Chondrocyte (in vitro differentiated cells): ENCODE measurements at regions not wholly inside any gene's neighbourhood (a gene's known extent, or its start where the extent isn't known, plus 50 kb on each side); places are given as distances from the start of the nearest gene placed in this dataset.
"Not testable (repeated sequence)": the region's sequence is repeated elsewhere in the genome, so short reads cannot be mapped to it uniquely, and the experiment has no call there.

Source experiments
- DNase-seq: peaks from one replicate; pipeline ENCODE4 v3.0.0; 2021; ENCODE audit warnings: mixed read lengths, low spot score
- H3K27ac Mint-ChIP-seq: one replicate; pipeline ENCODE4 v1.8.0; 2021; ENCODE audit warnings: mild to moderate bottlenecking, moderate library complexity, mixed read lengths; ENCODE audit not compliant: unreplicated experiment
- H3K27me3 Mint-ChIP-seq: 2 replicates; pipeline ENCODE4 v1.8.0; 2021; ENCODE audit warnings: low read depth, mixed read lengths
- H3K36me3 Mint-ChIP-seq: 2 replicates; pipeline ENCODE4 v1.8.0; 2021; ENCODE audit warnings: low read depth, mixed read lengths
- H3K4me1 Mint-ChIP-seq: 2 replicates; pipeline ENCODE4 v1.8.0; 2021; ENCODE audit warnings: low read depth, mild to moderate bottlenecking, mixed read lengths
- H3K4me3 Mint-ChIP-seq: one replicate; pipeline ENCODE4 v1.8.0; 2021; ENCODE audit warnings: mild to moderate bottlenecking, moderate library complexity, mixed read lengths; ENCODE audit not compliant: unreplicated experiment
- H3K9me3 Mint-ChIP-seq: 2 replicates; pipeline ENCODE4 v1.8.0; 2021; ENCODE audit warnings: low read depth, mixed read lengths
- TF ChIP-seq, protein P1 (sequence below): fragments of 200-600 bp; sonication (generic); IDR thresholded peaks from 2 replicates; pipeline ENCODE4 v1.5.0; 2021; ENCODE audit warnings: antibody characterized with exemption, mild to moderate bottlenecking, moderate library complexity

DNA sequence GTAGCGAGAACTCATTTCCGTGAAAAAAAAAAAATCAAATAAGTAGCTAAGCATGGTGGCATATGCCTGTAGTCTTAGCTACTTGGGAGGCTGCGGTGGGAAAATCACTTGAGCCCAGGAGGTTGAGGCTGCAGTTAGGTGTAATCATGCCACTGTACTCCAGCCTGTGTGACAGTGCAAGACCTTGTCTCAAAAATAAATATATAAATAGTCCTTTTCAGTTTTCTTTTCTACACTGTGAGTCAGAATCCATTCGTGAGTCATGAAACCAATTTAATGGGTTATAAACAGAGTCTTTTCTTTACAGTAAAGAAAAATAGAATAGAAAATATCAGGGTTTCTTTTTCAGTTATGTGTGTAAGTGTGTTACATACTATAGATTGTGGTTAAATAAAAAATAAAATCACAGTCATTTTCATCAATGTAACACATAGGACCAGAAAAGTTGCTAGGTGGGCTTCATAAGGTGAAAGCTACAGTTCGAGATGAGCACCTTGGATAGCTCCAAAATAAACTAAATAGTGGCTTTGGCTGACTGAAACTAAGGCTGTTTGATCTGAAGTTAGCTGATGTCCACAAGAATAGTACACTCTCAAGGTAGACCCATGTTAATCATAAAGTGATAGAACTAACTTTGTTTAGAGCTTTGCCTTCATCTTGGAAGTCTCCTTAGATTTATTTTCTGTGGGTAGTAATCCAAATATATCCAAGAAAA is 781.1 kb downstream of the GATA3 start:
- H3K4me3 Mint-ChIP-seq, result no peak overlapping the region
- H3K27me3 Mint-ChIP-seq, result peaks cover 1% of the 10 kb centered on the region
- no peak overlapping the region for H3K27ac Mint-ChIP-seq
- no peaks in the 10 kb centered on the region for H3K36me3 Mint-ChIP-seq
- no peak for DNase-seq
- H3K9me3 Mint-ChIP-seq, result peaks cover 19% of the 10 kb centered on the region
- TF ChIP-seq, protein P1, sequence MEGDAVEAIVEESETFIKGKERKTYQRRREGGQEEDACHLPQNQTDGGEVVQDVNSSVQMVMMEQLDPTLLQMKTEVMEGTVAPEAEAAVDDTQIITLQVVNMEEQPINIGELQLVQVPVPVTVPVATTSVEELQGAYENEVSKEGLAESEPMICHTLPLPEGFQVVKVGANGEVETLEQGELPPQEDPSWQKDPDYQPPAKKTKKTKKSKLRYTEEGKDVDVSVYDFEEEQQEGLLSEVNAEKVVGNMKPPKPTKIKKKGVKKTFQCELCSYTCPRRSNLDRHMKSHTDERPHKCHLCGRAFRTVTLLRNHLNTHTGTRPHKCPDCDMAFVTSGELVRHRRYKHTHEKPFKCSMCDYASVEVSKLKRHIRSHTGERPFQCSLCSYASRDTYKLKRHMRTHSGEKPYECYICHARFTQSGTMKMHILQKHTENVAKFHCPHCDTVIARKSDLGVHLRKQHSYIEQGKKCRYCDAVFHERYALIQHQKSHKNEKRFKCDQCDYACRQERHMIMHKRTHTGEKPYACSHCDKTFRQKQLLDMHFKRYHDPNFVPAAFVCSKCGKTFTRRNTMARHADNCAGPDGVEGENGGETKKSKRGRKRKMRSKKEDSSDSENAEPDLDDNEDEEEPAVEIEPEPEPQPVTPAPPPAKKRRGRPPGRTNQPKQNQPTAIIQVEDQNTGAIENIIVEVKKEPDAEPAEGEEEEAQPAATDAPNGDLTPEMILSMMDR, result no peak
- no peaks in the 10 kb centered on the region for H3K4me1 Mint-ChIP-seq

DNA sequence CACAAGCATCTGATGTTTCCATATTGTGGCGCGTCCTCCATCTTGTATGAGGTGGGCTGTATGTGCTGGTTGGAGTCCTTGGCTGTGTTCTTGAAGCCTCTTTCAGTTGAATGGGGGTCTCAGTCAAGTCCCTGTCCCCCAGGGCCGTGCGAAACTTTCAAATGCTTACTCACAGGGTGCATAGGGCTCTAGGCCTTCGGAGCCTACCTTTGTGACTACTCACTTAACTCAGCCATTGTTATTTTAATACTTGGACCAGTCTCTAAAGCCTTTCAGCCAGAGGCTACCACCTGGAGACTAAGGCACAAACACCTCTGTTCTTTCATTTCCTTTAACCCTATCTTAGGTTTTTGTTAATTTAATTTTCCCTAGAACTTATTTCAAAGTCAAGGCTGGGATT is 785.9 kb downstream of the GATA3 start:
- H3K36me3 Mint-ChIP-seq, result no peaks in the 10 kb centered on the region
- H3K27me3 Mint-ChIP-seq, result no peaks in the 10 kb centered on the region
- H3K4me3 Mint-ChIP-seq, result no peak overlapping the region
- no peaks in the 10 kb centered on the region for H3K4me1 Mint-ChIP-seq
- TF ChIP-seq, protein P1, result no peak
- peaks cover 33% of the 10 kb centered on the region for H3K9me3 Mint-ChIP-seq
- no peak for DNase-seq
- H3K27ac Mint-ChIP-seq, result no peak overlapping the region

DNA sequence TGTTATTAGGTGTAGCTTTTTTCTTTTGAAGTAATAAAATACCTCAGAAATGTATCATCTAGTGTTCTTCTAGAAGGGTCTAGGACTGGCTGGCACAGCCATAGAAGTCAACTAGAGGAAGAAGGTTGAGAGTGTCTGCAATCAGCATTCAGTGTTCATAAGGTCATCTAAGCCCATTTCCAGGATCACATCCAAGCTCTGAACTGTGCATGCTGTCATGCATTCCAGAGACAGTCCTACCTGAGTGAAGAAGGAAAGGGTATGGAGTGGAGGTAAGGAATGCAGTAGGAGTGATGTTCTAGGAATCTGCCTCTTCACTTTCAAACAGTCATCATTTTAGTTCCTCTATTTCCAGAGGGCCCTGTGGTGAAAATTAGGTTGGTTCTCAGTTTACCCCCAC is 789.7 kb downstream of the GATA3 start:
- TF ChIP-seq, protein P1, result no peak
- H3K4me3 Mint-ChIP-seq, result no peak overlapping the region
- no peaks in the 10 kb centered on the region for H3K27me3 Mint-ChIP-seq
- no peaks in the 10 kb centered on the region for H3K4me1 Mint-ChIP-seq
- H3K36me3 Mint-ChIP-seq, result no peaks in the 10 kb centered on the region
- peaks cover 16% of the 10 kb centered on the region for H3K9me3 Mint-ChIP-seq
- H3K27ac Mint-ChIP-seq, result no peak overlapping the region
- no peak for DNase-seq

DNA sequence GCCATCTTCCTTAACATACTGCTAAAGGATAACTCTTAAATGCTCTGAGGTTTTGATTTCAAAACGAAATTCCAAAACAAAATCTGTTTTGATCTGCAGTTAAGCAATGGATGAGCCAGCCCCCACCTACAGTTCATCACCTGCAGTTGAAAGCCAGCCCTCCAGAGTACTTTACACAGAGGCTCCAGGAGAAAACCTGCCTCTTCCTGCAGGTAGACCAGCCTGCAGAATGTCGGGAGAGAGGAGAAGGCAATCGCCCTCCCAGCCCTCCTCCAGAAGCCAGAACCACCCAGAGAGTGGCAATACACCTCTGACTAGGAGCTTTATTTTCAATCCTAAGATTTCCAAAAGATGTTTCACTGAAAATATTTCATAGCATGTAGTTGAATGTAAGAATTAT is 798.1 kb downstream of the GATA3 start:
- no peaks in the 10 kb centered on the region for H3K4me1 Mint-ChIP-seq
- no peaks in the 10 kb centered on the region for H3K9me3 Mint-ChIP-seq
- H3K27ac Mint-ChIP-seq, result no peak overlapping the region
- H3K36me3 Mint-ChIP-seq, result no peaks in the 10 kb centered on the region
- H3K4me3 Mint-ChIP-seq, result no peak overlapping the region
- no peaks in the 10 kb centered on the region for H3K27me3 Mint-ChIP-seq
- TF ChIP-seq, protein P1, result no peak
- no peak for DNase-seq

DNA sequence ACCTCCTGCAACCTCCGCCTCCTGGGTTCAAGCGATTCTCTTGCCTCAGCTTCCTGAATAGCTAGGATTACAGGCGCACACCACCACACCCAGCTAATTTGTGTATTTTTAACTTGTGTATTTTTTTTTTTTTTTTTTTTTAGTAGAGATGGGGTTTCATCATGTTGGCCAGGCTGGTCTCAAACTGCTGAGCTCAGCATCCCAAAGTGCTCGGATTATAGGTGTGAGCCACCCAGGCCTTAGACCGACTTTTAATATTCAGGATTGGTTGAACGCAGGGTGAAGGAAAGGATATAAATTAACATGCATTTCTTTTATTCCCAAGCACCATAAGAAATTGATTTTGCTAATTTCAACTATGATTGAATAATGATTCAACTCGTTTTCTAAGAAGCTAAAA is 798.6 kb downstream of the GATA3 start:
- H3K4me3 Mint-ChIP-seq, result no peak overlapping the region
- H3K36me3 Mint-ChIP-seq, result no peaks in the 10 kb centered on the region
- no peaks in the 10 kb centered on the region for H3K9me3 Mint-ChIP-seq
- no peaks in the 10 kb centered on the region for H3K27me3 Mint-ChIP-seq
- H3K4me1 Mint-ChIP-seq, result no peaks in the 10 kb centered on the region
- H3K27ac Mint-ChIP-seq, result no peak overlapping the region
- TF ChIP-seq, protein P1, result no peak
- no peak for DNase-seq

DNA sequence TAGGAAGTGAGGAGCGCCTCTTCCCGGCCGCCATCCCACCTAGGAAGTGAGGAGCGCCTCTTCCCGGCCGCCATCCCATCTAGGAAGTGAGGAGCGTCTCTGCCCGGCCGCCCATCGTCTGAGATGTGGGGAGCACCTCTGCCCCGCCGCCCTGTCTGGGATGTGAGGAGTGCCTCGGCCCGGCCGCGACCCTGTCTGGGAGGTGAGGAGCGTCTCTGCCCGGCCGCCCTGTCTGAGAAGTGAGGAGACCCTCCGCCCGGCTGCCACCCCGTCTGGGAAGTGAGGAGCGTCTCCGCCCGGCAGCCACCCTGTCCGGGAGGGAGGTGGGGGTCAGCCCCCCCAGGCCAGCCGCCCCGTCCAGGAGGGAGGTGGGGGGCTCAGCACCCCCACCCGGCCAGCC is 814.4 kb downstream of the GATA3 start:
- not testable (repeated sequence) for H3K36me3 Mint-ChIP-seq, DNase-seq, H3K27me3 Mint-ChIP-seq, H3K27ac Mint-ChIP-seq, H3K4me1 Mint-ChIP-seq, H3K9me3 Mint-ChIP-seq, H3K4me3 Mint-ChIP-seq
